HG03045 (cell line): ENCODE measurements at regions not wholly inside any gene's neighbourhood (a gene's known extent, or its start where the extent isn't known, plus 50 kb on each side); places are given as distances from the start of the nearest gene placed in this dataset.

ENCODE experiments used
- ATAC-seq: cut with Tn5 transposase; IDR thresholded peaks from one replicate; pipeline ENCODE4 v1.9.1; 2021; ENCODE audit warnings: mild to moderate bottlenecking, moderate library complexity; ENCODE audit not compliant: unreplicated experiment

DNA sequence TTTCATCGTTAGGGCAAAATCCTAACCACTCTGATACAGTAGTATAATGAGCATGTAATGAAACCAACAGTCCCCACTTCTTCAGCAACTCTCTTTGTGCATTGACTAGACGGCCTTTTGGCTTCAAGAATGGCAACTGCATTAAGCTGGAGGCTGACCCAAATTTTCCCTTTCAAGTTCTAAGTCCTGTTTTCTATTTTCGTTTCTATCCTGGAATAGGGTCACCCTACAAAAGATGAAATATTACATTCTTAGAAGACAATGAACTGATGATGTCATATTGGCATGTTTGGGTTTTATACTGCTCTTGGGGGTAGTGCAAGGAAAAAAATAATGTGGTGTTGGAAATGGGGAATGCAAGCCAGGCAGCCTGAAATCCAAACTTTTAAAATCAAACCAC is 254.4 kb downstream of the ETAA1 start:
- no peak for ATAC-seq

DNA sequence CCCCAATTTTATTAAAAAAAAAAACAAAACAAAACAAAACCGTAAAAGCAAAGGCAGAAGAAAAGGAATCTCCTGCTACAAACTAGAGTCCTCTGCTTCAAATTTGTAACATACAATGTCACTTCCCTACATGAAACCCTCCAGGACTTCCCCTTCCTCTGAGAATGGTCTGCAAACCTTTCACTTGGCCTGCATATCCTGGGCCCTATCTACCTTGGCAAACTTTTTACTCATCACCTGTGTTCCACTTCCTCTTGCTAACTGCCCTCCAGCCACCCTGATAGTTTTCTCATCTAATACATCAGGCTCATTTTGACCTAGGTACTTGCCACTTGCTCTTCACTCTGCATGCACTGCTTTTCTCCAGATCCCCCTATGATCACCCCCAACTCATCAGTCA is 255.5 kb downstream of the ETAA1 start:
- no peak for ATAC-seq

DNA sequence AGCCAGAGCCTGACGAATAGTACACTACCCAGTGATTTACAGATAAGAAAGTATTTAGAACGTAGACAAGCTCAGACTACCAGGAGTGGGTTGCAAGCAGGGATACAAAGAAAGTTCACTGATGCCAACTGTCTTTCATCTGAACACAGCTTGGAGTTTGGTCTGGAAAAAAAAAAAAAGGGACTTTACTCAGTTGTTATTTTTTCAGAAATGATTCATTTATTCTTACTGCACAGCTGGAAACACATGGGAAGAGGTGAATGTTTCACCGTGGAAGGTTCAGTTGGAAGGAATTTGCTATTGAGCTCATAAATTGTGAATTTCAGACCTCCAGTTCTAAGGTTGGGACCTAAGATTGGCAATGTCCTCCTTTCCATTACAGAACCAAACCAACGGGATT is 259.7 kb downstream of the ETAA1 start:
- ATAC-seq = no peak

DNA sequence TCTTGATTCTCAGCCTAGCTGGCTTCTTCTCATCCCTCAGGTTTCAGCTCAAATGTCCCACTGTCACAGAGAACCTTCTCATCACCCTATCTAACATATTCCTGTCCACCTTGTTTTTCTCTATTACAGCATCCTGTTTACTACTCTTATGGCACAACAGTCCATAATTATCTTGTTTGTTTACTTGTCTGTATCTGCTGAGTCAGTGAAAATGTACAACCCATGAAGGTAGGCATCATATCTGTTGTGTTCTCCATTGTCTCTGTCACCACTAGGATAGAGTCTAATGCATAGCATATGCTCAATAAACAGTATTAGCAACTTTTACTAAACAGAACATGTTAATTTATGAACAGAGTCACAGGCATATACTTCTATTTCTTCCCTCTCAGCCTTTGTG is 261.7 kb downstream of the ETAA1 start:
- ATAC-seq = no peak

DNA sequence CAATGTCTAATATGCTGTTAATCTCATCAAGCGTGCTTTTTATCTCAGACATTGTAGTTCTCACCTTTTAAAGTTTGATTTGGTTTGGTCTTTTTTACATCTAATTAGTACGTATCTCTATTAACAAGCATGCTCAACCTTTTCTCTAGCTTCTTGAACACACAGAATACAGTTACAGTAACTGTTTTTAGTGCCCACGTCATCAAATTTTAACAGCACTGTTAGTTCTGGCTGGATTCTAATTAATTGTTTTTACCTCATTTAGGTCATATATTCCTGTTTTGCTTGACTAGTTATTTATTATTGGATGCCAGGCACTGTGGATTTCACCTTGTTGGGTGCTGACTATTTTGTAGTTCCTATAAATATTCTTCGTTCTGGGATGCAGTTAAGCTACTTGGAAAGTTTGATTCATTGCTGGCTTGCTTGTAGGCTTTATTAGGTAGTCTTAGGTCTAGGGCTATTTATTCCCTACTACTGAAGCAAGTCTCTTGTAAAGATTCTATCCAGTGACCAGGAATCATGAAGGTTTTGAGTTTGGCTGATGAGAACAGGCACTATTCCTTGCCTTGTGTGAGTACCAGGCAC is 263.0 kb downstream of the ETAA1 start:
- no peak for ATAC-seq

DNA sequence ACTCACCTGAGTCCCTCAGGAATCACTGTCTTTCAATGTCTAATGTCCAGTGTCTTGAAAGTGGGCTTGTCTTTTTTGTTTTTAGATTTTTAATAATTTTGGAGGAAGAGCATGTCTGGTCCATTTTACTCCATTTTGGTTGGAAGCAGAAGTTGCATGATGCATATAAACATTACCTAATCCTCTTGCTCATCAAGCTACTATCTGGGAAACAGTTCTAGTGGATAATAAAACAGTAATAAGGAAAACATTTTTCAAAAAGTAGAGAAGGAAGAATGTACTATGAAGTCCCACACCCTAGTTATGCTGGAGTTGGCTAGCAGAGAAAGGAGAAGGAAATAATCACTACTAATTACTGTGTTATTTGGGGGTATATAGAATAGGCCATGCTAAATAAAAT is 263.7 kb downstream of the ETAA1 start:
- no peak for ATAC-seq

DNA sequence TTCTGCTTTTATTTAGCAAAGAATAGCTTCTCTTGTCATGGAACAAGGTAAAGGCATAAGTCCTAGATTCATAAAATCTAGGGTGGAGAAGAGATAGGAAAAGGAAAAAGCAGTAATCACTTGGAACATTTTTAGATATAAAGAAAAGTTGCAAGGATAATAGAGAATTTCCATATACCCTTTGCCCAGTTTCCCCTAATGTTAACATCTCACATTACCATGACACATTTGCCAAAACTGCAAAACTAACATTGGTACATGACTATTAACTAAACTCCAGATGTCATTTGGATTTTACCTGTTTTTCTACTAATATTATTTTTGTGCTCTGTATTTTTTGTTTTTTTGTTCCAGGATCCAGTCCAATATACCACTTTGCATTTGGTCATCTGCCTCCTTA is 265.1 kb downstream of the ETAA1 start:
- ATAC-seq = no peak

DNA sequence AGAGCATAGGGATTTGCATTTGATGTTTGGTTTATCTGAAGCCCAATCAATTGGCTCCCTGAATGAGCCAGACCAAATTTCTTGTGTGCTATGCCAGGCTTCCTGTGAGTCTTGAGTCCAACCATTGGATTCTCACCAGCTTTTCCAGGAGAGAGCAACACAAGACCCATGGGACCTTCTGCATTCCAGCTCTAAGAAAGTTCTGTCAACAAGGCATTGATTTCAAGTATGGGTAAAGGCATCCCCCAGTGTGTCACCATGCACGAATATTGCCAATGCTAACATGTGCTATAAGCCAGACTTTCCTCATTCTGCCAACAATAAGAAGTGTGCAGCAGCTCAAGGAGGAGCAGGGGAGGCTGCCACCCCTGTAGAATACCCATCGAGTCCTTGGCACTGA is 266.6 kb downstream of the ETAA1 start:
- no peak for ATAC-seq

DNA sequence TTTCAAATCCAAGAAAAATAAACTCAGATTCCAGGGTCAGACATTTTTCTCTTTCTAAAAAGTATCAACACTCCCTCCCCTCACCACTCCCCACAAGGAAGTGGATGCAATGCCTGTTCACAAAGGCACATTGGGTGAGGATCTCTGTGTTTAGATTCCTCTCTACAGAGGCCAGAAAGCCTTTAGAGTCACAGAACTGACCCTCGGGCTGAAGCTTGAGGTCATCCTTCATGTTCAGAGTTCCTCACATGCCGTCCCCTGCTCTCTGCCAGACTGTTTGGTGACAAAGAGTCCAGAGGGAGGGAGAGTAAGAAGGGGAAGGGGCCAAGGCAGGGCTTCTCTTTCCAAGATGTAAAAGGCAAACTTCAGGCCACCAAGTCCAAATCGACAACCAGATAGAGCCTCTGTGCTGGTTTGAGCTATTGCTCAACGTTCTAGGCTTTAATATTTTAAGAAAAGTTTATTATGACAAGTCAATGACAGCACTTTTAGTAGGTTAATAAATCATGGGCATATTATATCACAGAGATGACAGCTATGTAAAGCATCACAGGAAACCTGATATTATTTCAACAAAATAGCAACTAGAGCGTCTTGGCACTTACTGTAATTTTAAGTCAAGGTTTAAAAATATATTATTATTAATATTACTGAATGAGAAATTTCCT is 269.4 kb downstream of the ETAA1 start:
- no peak for ATAC-seq

DNA sequence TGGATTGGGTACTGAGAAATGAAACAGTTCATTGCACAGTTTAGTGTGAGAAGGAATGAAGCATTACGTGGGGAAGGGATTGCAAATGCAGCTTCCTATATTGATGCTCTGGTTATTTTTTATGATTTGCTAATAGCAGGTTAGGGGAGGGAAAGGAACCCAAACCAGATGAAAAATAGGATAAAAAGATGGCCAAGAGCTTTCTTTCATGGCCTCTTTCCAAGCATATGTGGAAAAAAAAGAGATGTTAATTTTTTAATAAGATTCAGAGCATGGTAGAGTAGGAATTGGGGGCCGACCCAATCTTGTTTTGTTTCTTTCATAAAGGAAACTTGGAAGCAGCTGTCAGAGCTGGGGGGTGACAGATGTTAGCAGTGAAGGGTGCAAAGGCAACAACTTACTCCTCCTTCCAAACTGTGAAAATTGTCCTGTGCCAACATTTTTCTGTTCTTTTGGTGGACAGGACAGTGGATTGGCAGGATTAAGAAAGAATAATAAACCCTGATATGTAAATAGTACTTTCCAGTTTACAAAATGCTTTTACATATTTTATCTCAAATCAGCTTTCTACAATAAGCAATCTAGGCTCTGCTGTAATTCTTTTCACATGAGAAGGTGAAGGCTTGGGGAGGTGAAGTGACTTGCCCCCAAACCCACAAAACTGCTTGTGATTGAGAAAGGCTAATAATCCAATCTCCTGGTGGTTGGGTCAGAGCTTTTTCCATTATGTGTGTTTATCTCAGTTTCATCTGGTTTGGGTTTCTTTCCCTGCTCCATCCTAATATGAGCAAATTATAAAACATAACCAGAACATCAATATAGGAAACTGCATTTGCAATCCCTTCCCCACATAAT is 270.1 kb downstream of the ETAA1 start:
- no peak for ATAC-seq

DNA sequence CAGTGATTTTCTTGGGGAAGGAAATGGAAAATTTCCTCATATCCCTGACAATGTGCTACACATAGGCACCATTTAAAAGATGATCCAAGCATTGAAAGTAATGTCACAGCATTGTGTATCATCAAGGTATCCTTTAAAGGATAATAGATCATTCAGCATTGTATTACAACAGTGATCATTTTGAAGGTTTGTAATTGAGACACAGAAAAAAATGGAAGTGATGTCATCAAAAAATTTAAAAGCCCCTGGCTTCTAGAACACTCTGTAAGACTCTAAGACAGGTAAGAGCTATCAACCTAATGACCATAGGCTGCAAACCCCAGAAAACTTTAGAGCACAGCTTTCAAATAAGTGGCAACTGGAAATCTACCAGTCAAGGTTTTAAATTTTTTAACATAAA is 271.4 kb downstream of the ETAA1 start:
- ATAC-seq = no peak

DNA sequence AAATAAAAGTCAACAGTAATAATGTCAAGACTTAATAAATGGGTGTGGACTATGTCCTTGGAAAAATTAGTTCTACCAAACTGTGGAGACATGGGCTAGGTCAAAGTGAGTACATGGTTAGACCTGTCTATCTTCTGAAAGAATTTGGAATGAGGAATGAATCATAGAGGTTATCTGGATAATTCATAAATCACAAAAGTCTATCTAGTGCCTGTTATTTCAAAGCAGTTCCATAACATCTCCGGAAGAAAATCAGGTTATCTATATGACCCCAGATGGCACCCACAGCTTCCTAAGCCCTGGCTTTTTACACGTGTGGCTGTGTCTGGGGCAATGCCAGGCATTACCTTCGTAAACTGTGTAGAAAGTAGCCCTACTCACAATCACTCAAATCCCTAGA is 272.0 kb downstream of the ETAA1 start:
- ATAC-seq = no peak

DNA sequence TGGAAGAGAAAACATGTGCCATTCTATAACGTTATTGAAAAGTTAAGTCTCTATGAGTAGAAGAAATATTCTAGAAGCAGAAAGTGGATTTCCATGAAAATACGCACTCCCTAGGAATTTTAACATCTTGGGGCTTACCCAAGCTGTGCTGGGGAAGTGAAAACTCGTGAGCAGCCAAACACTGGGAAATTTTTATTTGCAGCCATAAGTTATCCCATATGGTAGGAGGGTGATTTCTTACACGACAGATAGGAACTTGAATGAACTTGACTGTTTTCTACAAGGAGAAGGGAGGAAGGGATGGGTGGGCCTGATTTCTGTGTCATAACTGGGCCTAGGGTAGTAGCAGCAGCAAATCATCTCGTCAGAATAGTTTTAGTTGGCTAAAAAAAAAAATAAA is 272.6 kb downstream of the ETAA1 start:
- ATAC-seq = no peak

DNA sequence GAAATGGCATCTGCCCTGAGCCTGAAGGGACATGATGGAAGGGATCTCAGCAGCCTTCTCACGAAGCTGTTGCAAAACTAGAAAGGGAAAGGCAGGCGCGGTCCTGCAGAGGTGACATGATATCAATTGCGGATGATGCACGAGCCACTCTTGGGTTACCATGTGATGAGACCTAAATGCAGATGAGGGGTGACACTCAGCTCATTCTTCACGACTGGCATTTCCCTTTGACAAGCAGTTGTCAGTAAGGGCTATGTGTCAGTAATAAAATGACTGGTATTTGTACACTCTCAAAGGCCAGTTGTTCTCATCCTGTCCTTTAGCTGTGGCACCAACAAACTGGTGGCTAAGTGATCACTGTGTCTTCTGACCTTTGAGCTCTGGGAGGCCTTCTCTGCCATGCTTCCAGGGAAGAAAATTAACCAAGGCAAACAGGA is 273.6 kb downstream of the ETAA1 start:
- no peak for ATAC-seq

DNA sequence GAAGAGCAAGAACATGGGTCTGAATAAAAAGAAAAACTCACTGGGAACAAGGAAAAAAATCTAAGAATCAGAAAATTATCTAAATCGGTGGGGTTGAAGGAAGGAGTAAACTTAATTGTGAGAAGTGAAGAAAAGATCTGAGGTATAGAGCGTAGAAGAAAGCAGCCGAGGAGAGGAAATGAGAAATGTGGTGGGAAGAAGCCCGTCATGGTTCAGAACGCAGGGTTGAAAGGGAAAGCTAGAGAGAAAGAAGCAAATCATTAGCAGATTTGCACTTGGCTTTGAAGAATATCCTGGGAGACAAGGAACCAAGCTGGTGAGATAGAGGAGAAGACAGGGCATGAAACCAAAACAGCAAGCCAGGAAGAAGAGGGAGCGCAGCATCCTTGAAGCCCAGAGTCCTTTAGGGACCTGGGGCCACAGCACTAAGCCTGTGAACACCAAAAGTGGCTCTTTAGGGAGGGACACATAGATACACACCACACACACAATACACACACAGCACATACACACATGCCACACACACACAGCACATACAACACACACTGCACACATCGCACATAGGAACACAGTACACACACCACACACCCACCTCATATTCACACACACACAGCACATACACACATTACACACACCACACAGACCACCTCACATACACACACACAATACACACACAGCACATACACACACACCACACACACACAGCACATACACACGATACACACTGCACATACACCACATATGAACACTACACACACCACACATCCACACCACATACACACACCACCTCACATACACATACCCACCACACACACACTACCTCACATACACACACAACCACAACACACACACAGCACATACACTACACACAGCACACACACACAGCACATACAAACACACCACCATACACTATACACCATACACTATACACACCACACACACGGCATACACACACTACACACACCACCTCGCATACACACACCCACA is 274.6 kb downstream of the ETAA1 start:
- ATAC-seq = no peak

DNA sequence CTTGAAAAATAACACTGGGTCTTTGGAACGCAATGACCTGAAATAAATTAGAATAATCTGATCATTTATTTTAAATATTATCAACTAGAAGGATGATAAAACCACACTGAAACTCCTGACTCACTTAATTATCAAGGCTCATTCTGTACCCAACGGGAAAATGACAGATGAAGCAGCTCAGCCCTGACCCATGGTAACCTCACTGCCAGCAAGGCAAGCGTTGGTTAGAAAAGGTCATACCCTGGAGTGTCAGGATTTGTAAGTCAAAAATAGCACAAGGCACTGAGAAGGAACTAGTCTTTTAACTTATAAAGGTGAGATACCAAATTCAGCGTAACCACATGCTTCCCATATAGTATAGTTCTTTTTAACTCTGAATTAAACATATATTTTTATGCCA is 277.5 kb downstream of the ETAA1 start:
- no peak for ATAC-seq

DNA sequence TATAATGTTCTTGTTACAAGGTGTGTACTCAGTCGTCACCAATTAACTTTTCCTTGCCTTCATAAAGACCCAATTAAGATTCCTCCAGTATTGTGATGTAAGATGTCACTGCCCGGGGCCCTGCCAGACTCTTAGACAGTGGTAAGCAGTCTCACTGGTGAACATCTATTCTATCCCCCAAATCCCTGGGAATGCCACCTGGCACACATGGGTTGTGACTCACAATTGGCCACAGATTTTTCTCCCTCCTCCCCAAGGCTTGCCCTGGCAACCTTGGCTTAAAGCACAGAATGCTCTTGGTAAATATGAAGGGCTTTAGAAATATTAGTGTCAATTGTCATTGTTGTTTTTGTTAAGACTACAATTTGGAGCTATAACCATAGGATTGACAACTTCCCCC is 287.9 kb downstream of the ETAA1 start:
- ATAC-seq = no peak

DNA sequence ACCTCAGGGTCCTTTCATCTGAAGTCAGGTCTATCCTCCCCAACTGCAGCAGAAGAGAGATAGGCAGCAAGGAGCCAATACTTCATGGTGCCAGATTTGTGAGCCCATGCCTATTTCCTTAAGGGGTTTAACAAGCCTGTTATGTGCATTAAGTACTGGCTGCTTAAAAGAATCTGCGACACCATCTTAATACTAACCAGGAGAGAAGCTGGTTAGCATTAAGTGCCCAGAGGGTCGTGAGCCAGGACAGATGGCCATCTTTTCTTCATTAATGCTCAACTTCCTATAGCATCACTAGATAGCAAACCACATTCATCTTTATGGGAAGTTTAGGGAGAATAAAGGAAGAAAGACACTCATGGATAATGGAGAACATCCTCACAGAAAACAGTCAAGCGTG is 289.1 kb downstream of the ETAA1 start:
- ATAC-seq = no peak

DNA sequence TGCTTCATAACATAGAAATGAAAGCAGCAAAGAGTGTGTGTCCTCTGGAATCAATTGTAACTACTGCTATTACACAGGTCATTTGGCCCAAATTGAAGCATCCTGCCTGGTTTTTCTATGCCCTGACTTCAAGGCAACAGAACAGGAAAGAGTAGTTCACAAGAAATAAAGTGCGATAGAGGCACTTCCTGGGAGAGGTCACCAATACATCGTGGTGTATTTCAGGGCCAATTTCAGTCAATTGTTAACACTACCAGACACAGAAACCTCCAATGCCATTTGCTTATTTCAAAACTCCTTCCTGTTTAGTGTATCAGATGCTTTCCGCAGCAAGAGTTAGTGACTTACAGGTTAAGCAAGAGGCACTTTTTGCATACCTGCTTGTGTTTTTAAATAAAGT is 292.1 kb downstream of the ETAA1 start:
- no peak for ATAC-seq

DNA sequence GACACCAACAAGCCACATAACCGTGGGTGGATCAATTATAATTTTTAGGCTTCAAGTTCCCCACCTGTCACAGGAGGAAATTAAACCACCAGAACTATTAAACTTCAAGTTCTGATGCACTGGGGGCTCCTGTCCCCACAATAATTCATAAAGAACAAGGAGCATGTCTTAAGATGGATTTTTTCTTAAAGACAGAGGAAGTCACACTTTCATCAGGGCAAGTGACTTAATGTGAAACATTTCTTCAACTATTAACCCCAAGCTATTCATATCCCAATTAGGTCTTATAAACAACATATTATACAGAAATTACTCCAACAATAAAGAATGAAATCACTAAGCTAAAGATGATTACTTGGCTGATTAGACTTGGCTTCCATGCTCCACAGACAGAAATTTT is 292.5 kb downstream of the ETAA1 start:
- no peak for ATAC-seq

DNA sequence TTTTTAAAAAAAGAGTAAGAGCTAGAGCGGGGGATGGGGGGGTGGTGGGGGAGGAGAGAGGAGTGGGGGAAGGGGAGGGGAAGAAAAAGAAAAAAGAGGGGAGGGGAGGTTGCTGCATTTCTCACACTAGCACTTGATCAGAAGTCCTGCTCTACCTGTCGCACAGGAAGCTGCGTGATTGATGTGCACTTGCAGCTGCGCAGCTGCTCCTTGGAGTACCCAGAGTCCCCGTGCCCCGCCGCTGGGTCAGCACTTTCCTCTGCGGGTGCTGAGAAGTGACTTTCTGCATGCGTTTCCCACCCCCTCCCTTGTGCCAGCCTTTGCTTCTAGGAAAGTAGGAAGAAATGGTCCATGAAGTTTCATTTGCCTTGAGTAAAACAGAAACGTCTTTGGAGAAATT is 297.3 kb downstream of the ETAA1 start:
- ATAC-seq = no peak
